ENCODE measurements at regions not wholly inside any gene's neighbourhood (a gene's known extent, or its start where the extent isn't known, plus 50 kb on each side); places are given as distances from the start of the nearest gene placed in this dataset.
A peak's percentile ranks its signal among the peaks of the same experiment; 100 is the strongest.

DNA sequence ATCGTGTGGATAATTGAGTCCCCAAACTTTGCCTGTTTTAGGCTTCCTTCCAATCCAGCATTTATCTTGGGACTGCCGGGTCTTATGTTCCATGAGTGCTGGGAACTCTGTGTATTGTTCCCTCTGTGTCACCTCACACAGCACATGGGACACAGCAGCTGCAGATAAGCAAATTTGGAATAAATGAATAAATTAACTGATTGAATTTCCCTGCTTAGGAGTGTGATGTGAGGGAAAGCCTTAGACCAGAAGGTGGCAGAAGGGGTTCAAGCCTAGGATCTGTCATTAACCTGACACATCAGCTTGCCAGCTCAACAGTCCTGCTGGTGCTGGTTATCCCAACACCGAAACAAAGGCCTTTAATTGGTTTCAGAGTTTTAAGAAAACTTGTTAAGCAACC, 114.3 kb downstream of the OXSM start:
- 45 to 61% (median 51%) methylated on average over 3 of the region's 3 CpGs for whole genome bisulfite sequencing, 4 donors
- peaks cover 0 to 13% (median 0%) of the 10 kb centered on the region in 12 donors for H3K4me1 ChIP-seq
- peak; percentile 24 to 73 (median 58) for TF ChIP-seq CTCF (IDR thresholded peaks at IDR 0.05)
- TF ChIP-seq POLR2A (IDR thresholded peaks at IDR 0.05): no peak
- H3K36me3 ChIP-seq: no peaks in the 10 kb centered on the region
- H3K4me3 ChIP-seq: no peak overlapping the region
- H3K9me3 ChIP-seq: no peaks in the 10 kb centered on the region
- DNase-seq: peak in 3 of 5 donors; percentile 19 to 27 (median 25)
- intact Hi-C loops (cut with DNase I): loop anchor here (2.0 to 10.0 kb wide), 9 partner anchors 208 to 811 kb away; no protein-coding TSS in a partner anchor
- ATAC-seq: peak; percentile 64 to 86 (median 82)
- no peak overlapping the region for H3K27ac ChIP-seq
- H3K27me3 ChIP-seq: no peaks in the 10 kb centered on the region

GRCh38 chr3:25906132-25906906, 116.4 kb downstream of the OXSM start:
- ATAC-seq: no peak

GRCh38 chr3:25907081-25907480, 117.2 kb downstream of the OXSM start:
- no peaks in the 10 kb centered on the region for H3K27me3 ChIP-seq
- peaks cover 0 to 13% (median 0%) of the 10 kb centered on the region in 12 donors for H3K4me1 ChIP-seq
- no peak overlapping the region for H3K4me3 ChIP-seq
- 78 to 87% (median 80%) methylated on average over 2 of the region's 2 CpGs for WGBS, 4 donors
- H3K9me3 ChIP-seq: no peaks in the 10 kb centered on the region
- intact Hi-C loops (cut with DNase I): loop anchor here in 1 of 10 donors (10.0 kb wide), 1 partner anchor 208 kb away; no protein-coding TSS in a partner anchor
- DNase-seq: no peak
- H3K27ac ChIP-seq: no peak overlapping the region
- no peaks in the 10 kb centered on the region for H3K36me3 ChIP-seq
- TF ChIP-seq CTCF (IDR thresholded peaks at IDR 0.05): no peak
- TF ChIP-seq POLR2A (IDR thresholded peaks at IDR 0.05): no peak
- ATAC-seq: no peak

More at GRCh38 chr3:25906132-25906906, 116.4 kb downstream of the OXSM start:
- intact Hi-C loops (cut with DNase I): loop anchor here in 1 of 10 donors (10.0 kb wide), 1 partner anchor 208 kb away; no protein-coding TSS in a partner anchor
- H3K27ac ChIP-seq: no peak overlapping the region
- whole genome bisulfite sequencing, 4 donors: 88 to 93% (median 92%) methylated on average over 4 of the region's 4 CpGs
- no peaks in the 10 kb centered on the region for H3K36me3 ChIP-seq
- H3K4me1 ChIP-seq: peaks cover 0 to 13% (median 0%) of the 10 kb centered on the region in 12 donors
- no peak for DNase-seq
- TF ChIP-seq POLR2A (IDR thresholded peaks at IDR 0.05) (no peak), CTCF (IDR thresholded peaks at IDR 0.05) (no peak)
- H3K27me3 ChIP-seq: no peaks in the 10 kb centered on the region
- H3K9me3 ChIP-seq: no peaks in the 10 kb centered on the region
- H3K4me3 ChIP-seq: no peak overlapping the region

- H3K9me3 ChIP-seq: no peaks in the 10 kb centered on the region
- intact Hi-C loops (cut with DNase I): no loop called here
- no peaks in the 10 kb centered on the region for H3K36me3 ChIP-seq
- H3K4me1 ChIP-seq: peaks cover 0 to 5% (median 0%) of the 10 kb centered on the region in 12 donors
- 79 to 82% (median 81%) methylated on average over 2 of the region's 2 CpGs for whole genome bisulfite sequencing, 4 donors
- no peak overlapping the region for H3K27ac ChIP-seq
- TF ChIP-seq POLR2A (IDR thresholded peaks at IDR 0.05): no peak
- TF ChIP-seq CTCF (IDR thresholded peaks at IDR 0.05): no peak
- ATAC-seq: no peak
- no peaks in the 10 kb centered on the region for H3K27me3 ChIP-seq
- DNase-seq: no peak
- no peak overlapping the region for H3K4me3 ChIP-seq
These were observed 120.2 kb downstream of the OXSM start for GRCh38 chr3:25910105-25910504.
